DOHH2 (cell line): ENCODE measurements at regions not wholly inside any gene's neighbourhood (a gene's known extent, or its start where the extent isn't known, plus 50 kb on each side); places are given as distances from the start of the nearest gene placed in this dataset.

Source experiments
- H3F3A ChIP-seq: fragments of 200-600 bp; sonication (generic), shearing (Covaris generic); 2 replicates; pipeline ENCODE4 v1.6.0; 2016; ENCODE audit warnings: antibody characterized with exemption, mild to moderate bottlenecking; ENCODE audit not compliant: control insufficient read depth, insufficient read depth
- H3K27ac ChIP-seq: fragments of 200-600 bp; sonication (generic); 2 replicates; pipeline ENCODE4 v1.5.1; 2014; ENCODE audit warnings: low read depth, mild to moderate bottlenecking, low read length, moderate library complexity
- H3K27me3 ChIP-seq: fragments of 200-600 bp; sonication (generic); 2 replicates; pipeline ENCODE4 v1.6.1; 2014; ENCODE audit warnings: mild to moderate bottlenecking, low read length, mixed read lengths; ENCODE audit not compliant: control insufficient read depth
- H3K36me3 ChIP-seq: fragments of 200-600 bp; sonication (generic); 2 replicates; pipeline ENCODE4 v1.6.1; 2014; ENCODE audit warnings: mild to moderate bottlenecking, low read length, moderate library complexity, mixed read lengths; ENCODE audit not compliant: control insufficient read depth
- H3K4me1 ChIP-seq: fragments of 200-600 bp; sonication (generic); 2 replicates; pipeline ENCODE4 v1.6.1; 2014; ENCODE audit warnings: mild to moderate bottlenecking, low read length, mixed read lengths; ENCODE audit not compliant: control insufficient read depth
- H3K4me2 ChIP-seq: fragments of 200-600 bp; sonication (generic); 2 replicates; pipeline ENCODE4 v1.6.0; 2014; ENCODE audit warnings: mild to moderate bottlenecking, low read length, moderate library complexity
- H3K4me3 ChIP-seq: fragments of 200-600 bp; sonication (generic); 2 replicates; pipeline ENCODE4 v1.5.1; 2014; ENCODE audit warnings: mild to moderate bottlenecking, low read length, mixed read lengths
- H3K79me2 ChIP-seq: fragments of 200-600 bp; sonication (generic); 2 replicates; pipeline ENCODE4 v1.6.1; 2014; ENCODE audit warnings: mild to moderate bottlenecking, low read length, mixed read lengths; ENCODE audit not compliant: control insufficient read depth
- H3K9me2 ChIP-seq: fragments of 200-600 bp; sonication (generic); replicated peaks from 2 replicates; pipeline ENCODE4 v1.6.1; 2014; ENCODE audit warnings: mild to moderate bottlenecking, low read length, mixed read lengths; ENCODE audit not compliant: control insufficient read depth
- H3K9me3 ChIP-seq: fragments of 200-600 bp; sonication (generic); 2 replicates; pipeline ENCODE4 v1.6.1; 2014; ENCODE audit warnings: antibody characterized with exemption, low read length, mixed read lengths; ENCODE audit not compliant: control insufficient read depth, insufficient read depth
- H4K20me1 ChIP-seq: fragments of 200-600 bp; sonication (generic); 2 replicates; pipeline ENCODE4 v1.6.0; 2014; ENCODE audit warnings: low read depth, mild to moderate bottlenecking, antibody characterized with exemption, low read length, moderate library complexity; ENCODE audit not compliant: control insufficient read depth, insufficient read depth
- CTCF ChIP-seq: fragments of 200-600 bp; sonication (generic); IDR thresholded peaks from one replicate; pipeline ENCODE4 v1.5.1; 2014; ENCODE audit warnings: antibody characterized with exemption, mild to moderate bottlenecking, low read depth, low read length; ENCODE audit not compliant: poor library complexity, severe bottlenecking
- EZH2phosphoT487 ChIP-seq: fragments of 200-600 bp; sonication (generic); IDR thresholded peaks from 2 replicates; pipeline ENCODE4 v1.6.1; 2017; ENCODE audit warnings: borderline replicate concordance, mild to moderate bottlenecking, antibody characterized with exemption, low read length, moderate library complexity, mixed read lengths

GRCh38 chr10:15430969-15431771 is 60.1 kb upstream of the FAM171A1 start:
- no peak overlapping the region for H3K27ac ChIP-seq

DNA sequence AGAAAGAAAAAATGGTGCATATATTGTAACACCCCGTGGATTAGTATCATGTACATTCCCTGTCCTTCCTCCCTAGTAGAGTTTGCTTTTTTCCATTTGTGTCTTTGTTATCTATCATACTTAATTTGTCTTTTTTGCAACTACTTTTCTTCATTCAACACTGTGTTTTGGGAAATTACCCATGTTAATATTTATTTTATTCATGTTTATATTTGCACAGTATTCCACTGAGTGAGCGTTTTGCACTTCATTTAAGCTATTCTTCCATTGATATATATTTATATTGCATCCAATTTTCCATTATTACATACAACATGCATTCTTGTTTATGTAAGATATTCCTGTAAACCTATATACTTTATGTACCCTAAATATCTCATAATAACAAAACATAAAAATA is 57.6 kb upstream of the FAM171A1 start:
- no peak overlapping the region for H3K4me2 ChIP-seq
- no peaks in the 10 kb centered on the region for H3K79me2 ChIP-seq
- H3K36me3 ChIP-seq, result no peaks in the 10 kb centered on the region
- H3K9me2 ChIP-seq, result no peaks in the 10 kb centered on the region
- no peaks in the 10 kb centered on the region for H3K27me3 ChIP-seq
- no peaks in the 10 kb centered on the region for H3K9me3 ChIP-seq
- no peak overlapping the region for H3K27ac ChIP-seq
- no peaks in the 10 kb centered on the region for H3F3A ChIP-seq
- no peak for TF ChIP-seq CTCF
- no peak for TF ChIP-seq EZH2phosphoT487
- no peak overlapping the region for H3K4me3 ChIP-seq
- no peaks in the 10 kb centered on the region for H4K20me1 ChIP-seq
- H3K4me1 ChIP-seq, result no peaks in the 10 kb centered on the region

More at GRCh38 chr10:15430969-15431771, 60.1 kb upstream of the FAM171A1 start:
- Histone ChIP-seq H3K4me2 (no peak overlapping the region), H3K4me1 (no peaks in the 10 kb centered on the region), H3F3A (no peaks in the 10 kb centered on the region), H3K9me2 (no peaks in the 10 kb centered on the region), H3K27me3 (no peaks in the 10 kb centered on the region), H3K79me2 (no peaks in the 10 kb centered on the region), H4K20me1 (no peaks in the 10 kb centered on the region), H3K4me3 (no peak overlapping the region), H3K9me3 (no peaks in the 10 kb centered on the region), H3K36me3 (no peaks in the 10 kb centered on the region)
- TF ChIP-seq EZH2phosphoT487 (no peak), CTCF (no peak)

DNA sequence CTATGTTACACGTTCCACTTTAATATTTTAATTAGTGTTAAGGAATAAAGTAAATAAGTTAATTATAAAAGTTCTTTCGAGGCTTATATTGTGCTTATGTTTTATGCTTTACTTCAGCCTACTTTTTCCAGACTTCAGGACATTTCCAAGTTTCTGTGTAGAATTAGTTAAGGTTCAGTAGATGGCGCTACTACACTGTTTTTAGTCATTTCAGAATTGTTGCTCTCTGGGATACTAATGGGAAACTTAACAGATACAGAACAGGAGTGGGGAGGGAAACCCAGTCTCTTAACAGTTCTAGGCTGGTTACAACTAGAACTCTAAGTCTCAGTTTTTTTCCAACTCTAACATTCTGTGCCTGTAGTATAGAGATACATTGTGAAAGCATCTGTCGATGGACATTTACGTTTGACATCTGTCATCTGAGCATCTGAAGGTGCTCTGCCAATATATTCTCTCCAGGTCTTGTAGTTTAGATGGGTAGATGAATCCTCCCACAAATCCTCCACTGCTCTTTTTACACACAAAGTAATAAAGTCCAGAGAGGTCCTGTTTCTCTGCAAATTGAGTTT is 56.8 kb upstream of the FAM171A1 start:
- Histone ChIP-seq H3K27ac (no peak overlapping the region), H3F3A (no peaks in the 10 kb centered on the region), H3K79me2 (no peaks in the 10 kb centered on the region), H3K4me3 (no peak overlapping the region), H3K9me3 (no peaks in the 10 kb centered on the region), H3K9me2 (no peaks in the 10 kb centered on the region), H3K27me3 (no peaks in the 10 kb centered on the region), H3K4me2 (no peak overlapping the region), H3K4me1 (no peaks in the 10 kb centered on the region), H4K20me1 (no peaks in the 10 kb centered on the region), H3K36me3 (no peaks in the 10 kb centered on the region)
- TF ChIP-seq EZH2phosphoT487 (no peak), CTCF (peak; percentile 62)
